Suprapubic skin (tissue), 4 donors: ENCODE measurements at regions not wholly inside any gene's neighbourhood (a gene's known extent, or its start where the extent isn't known, plus 50 kb on each side); places are given as distances from the start of the nearest gene placed in this dataset.

Experiments used
- DNase-seq, 2 donors: peaks; one replicate each; pipeline ENCODE4 v3.0.0-alpha.2; 2019; ENCODE audit warnings: low spot score in 2 of 2
- H3K27ac ChIP-seq: fragments of 200-600 bp; sonication (generic); one replicate; pipeline ENCODE4 v1.5.1; 2019
- H3K27me3 ChIP-seq: fragments of 200-600 bp; sonication (generic); one replicate; pipeline ENCODE4 v1.5.1; 2019
- H3K36me3 ChIP-seq: fragments of 200-600 bp; sonication (generic); one replicate; pipeline ENCODE4 v1.5.1; 2019
- H3K4me1 ChIP-seq: fragments of 200-600 bp; sonication (generic); one replicate; pipeline ENCODE4 v1.5.1; 2019
- H3K4me3 ChIP-seq: fragments of 200-600 bp; sonication (generic); one replicate; pipeline ENCODE4 v1.5.1; 2019; ENCODE audit warnings: mild to moderate bottlenecking
- H3K9me3 ChIP-seq: fragments of 200-600 bp; sonication (generic); one replicate; pipeline ENCODE4 v1.5.1; 2019
- CTCF ChIP-seq, 2 donors: fragments of 200-600 bp in 1 of 2; fragments of 450-650 bp in 1 of 2; sonication (generic) in 1 of 2; IDR thresholded peaks; one replicate each; pipeline ENCODE4 v1.5.1; 2016 to 2019; ENCODE audit warnings: antibody characterized with exemption in 2 of 2, mild to moderate bottlenecking in 1 of 2, moderate library complexity in 1 of 2
- EP300 ChIP-seq: sonication (generic); formaldehyde crosslinking; IDR thresholded peaks from one replicate; pipeline ENCODE4 v1.6.1; 2017; ENCODE audit warnings: antibody characterized with exemption
- POLR2A ChIP-seq, 2 donors: fragments of 450-650 bp; IDR thresholded peaks; one replicate each; pipeline ENCODE4 v1.6.1; 2017; ENCODE audit warnings: antibody characterized with exemption in 2 of 2, mild to moderate bottlenecking in 2 of 2, moderate library complexity in 2 of 2
- POLR2AphosphoS5 ChIP-seq, 3 donors: sonication (generic); formaldehyde crosslinking; IDR thresholded peaks; one replicate each; pipeline ENCODE4 v1.6.1; 2017; ENCODE audit warnings: antibody characterized with exemption in 3 of 3
- WGBS: methylation state at CpG from one replicate; pipeline ENCODE4 v1.1.5; 2018; 5-methylcytosine and 5-hydroxymethylcytosine counted together

DNA sequence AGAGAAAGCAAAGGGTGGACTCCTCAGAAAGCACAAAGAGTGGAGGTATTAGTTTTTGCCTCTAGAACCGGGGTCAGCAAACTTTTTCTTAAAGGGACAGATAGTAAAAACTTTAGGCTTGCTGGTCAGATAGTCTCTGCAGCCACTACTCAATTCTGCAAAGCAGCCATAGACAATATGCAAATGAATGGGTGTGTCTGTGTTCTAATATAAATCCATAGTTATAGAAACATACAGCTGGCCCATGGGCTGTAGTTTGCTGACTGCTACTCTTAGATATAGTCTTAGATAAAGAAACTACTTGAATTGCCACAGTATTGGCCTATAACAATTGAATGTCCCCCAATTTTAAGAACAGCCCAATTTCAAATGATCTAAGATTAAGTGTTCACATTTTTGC lies 101.6 kb upstream of the CACHD1 start:
- TF ChIP-seq POLR2A (IDR thresholded peaks at IDR 0.05) (no peak), EP300 (no peak), POLR2AphosphoS5 (IDR thresholded peaks at IDR 0.05) (no peak), CTCF (IDR thresholded peaks at IDR 0.05) (no peak)
- Histone ChIP-seq H3K36me3 (no peaks in the 10 kb centered on the region), H3K4me3 (no peak overlapping the region), H3K27me3 (no peaks in the 10 kb centered on the region), H3K4me1 (peaks cover 13% of the 10 kb centered on the region), H3K27ac (no peak overlapping the region), H3K9me3 (no peaks in the 10 kb centered on the region)
- no peak for DNase-seq
- 75% methylated on average over 1 of the region's 1 CpG for WGBS

GRCh38 chr1:64378826-64379225 lies 91.1 kb upstream of the CACHD1 start:
- WGBS, result 92% methylated on average over 7 of the region's 7 CpGs
- Histone ChIP-seq H3K4me3 (no peak overlapping the region), H3K4me1 (no peaks in the 10 kb centered on the region), H3K36me3 (no peaks in the 10 kb centered on the region), H3K27me3 (no peaks in the 10 kb centered on the region), H3K27ac (no peak overlapping the region), H3K9me3 (no peaks in the 10 kb centered on the region)
- TF ChIP-seq EP300, result no peak
- TF ChIP-seq CTCF (IDR thresholded peaks at IDR 0.05), result no peak
- no peak for TF ChIP-seq POLR2A (IDR thresholded peaks at IDR 0.05)
- TF ChIP-seq POLR2AphosphoS5 (IDR thresholded peaks at IDR 0.05), result no peak
- no peak for DNase-seq

- 60% methylated on average over 2 of the region's 2 CpGs for WGBS
- H3K27me3 ChIP-seq, result no peaks in the 10 kb centered on the region
- DNase-seq, result no peak
- no peaks in the 10 kb centered on the region for H3K36me3 ChIP-seq
- no peak overlapping the region for H3K27ac ChIP-seq
- peaks cover 4% of the 10 kb centered on the region for H3K4me1 ChIP-seq
- TF ChIP-seq POLR2AphosphoS5 (IDR thresholded peaks at IDR 0.05) (no peak), POLR2A (IDR thresholded peaks at IDR 0.05) (no peak), CTCF (IDR thresholded peaks at IDR 0.05) (no peak), EP300 (no peak)
- no peak overlapping the region for H3K4me3 ChIP-seq
- H3K9me3 ChIP-seq, result no peaks in the 10 kb centered on the region
Measured at GRCh38 chr1:64387389-64388285, 82.3 kb upstream of the CACHD1 start.

GRCh38 chr1:64388336-64388735 lies 81.6 kb upstream of the CACHD1 start:
- no peak for TF ChIP-seq EP300
- Histone ChIP-seq H3K27ac (no peak overlapping the region), H3K27me3 (no peaks in the 10 kb centered on the region), H3K36me3 (no peaks in the 10 kb centered on the region), H3K4me1 (peaks cover 4% of the 10 kb centered on the region), H3K4me3 (no peak overlapping the region), H3K9me3 (no peaks in the 10 kb centered on the region)
- WGBS, result 38% methylated on average over 1 of the region's 1 CpG
- no peak for DNase-seq

GRCh38 chr1:64392109-64392508 lies 77.8 kb upstream of the CACHD1 start:
- Histone ChIP-seq H3K36me3 (no peaks in the 10 kb centered on the region), H3K4me1 (peaks cover 4% of the 10 kb centered on the region), H3K27ac (no peak overlapping the region), H3K4me3 (no peak overlapping the region), H3K27me3 (no peaks in the 10 kb centered on the region), H3K9me3 (peaks cover 2% of the 10 kb centered on the region)
- 42% methylated on average over 2 of the region's 2 CpGs for WGBS
- no peak for DNase-seq
- TF ChIP-seq POLR2AphosphoS5 (IDR thresholded peaks at IDR 0.05) (no peak), CTCF (IDR thresholded peaks at IDR 0.05) (no peak), EP300 (no peak), POLR2A (IDR thresholded peaks at IDR 0.05) (no peak)
